Activated CD4-positive, CD25-positive, alpha-beta regulatory T cell treated with anti-CD3 and anti-CD28 coated beads, Interleukin-2, amount 50 U/mL, for 16 hours (primary cell): ENCODE measurements at regions not wholly inside any gene's neighbourhood (a gene's known extent, or its start where the extent isn't known, plus 50 kb on each side); places are given as distances from the start of the nearest gene placed in this dataset.
"Not testable (repeated sequence)": the region's sequence is repeated elsewhere in the genome, so short reads cannot be mapped to it uniquely, and the experiment has no call there.

Source experiments
- DNase-seq: peaks from one replicate; pipeline ENCODE4 v3.0.0-alpha.2; 2020; ENCODE audit warnings: low read depth, low spot score

GRCh38 chr5:56298336-56299090, 65.4 kb upstream of the ANKRD55 start:
- no peak for DNase-seq

GRCh38 chr5:56297851-56298250, 64.7 kb upstream of the ANKRD55 start:
- DNase-seq, result no peak

- not testable (repeated sequence) for DNase-seq
Measured at GRCh38 chr5:56295311-56295710, 62.2 kb upstream of the ANKRD55 start.

- no peak for DNase-seq
Measured at GRCh38 chr5:56294354-56294753, 61.2 kb upstream of the ANKRD55 start.

GRCh38 chr5:56292874-56293273, 59.7 kb upstream of the ANKRD55 start:
- DNase-seq, result not testable (repeated sequence)

GRCh38 chr5:56291661-56292374, 58.7 kb upstream of the ANKRD55 start:
- no peak for DNase-seq

GRCh38 chr5:56291079-56291643, 58.0 kb upstream of the ANKRD55 start:
- DNase-seq, result no peak

GRCh38 chr5:56290378-56291078, 57.4 kb upstream of the ANKRD55 start:
- no peak for DNase-seq

- no peak for DNase-seq
Measured at GRCh38 chr5:56289602-56289987, 56.5 kb upstream of the ANKRD55 start.

- no peak for DNase-seq
Measured at GRCh38 chr5:56288873-56289601, 55.9 kb upstream of the ANKRD55 start.

- DNase-seq, result no peak
Measured at GRCh38 chr5:56286015-56286884, 53.1 kb upstream of the ANKRD55 start.

- no peak for DNase-seq
Measured at GRCh38 chr5:56282951-56283350, 49.8 kb upstream of the ANKRD55 start.
